ENCODE measurements at regions not wholly inside any gene's neighbourhood (a gene's known extent, or its start where the extent isn't known, plus 50 kb on each side); places are given as distances from the start of the nearest gene placed in this dataset.

- no peak for DNase-seq
These were observed 254.9 kb downstream of the PRL start for GRCh38 chr6:22041797-22042480.

DNA sequence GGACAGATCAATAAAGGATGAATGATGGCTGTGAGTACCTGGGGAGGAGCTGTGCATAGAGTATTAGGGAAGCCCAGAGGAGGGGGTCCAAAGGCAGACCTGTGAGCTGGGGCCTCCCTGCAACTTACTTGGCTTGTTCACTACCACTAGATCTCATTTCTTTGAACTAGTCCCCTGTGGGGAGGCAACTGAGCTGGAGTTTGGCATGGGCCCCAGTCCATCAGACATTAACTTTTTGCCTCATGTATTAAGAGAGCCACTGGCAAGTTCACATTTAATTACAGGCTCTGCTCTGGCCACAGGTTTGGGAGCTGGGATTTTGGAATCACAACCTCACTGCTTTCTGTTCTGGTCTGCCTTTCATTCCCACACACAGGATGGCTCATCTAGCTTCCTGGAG lies 254.1 kb downstream of the PRL start:
- DNase-seq = no peak

DNA sequence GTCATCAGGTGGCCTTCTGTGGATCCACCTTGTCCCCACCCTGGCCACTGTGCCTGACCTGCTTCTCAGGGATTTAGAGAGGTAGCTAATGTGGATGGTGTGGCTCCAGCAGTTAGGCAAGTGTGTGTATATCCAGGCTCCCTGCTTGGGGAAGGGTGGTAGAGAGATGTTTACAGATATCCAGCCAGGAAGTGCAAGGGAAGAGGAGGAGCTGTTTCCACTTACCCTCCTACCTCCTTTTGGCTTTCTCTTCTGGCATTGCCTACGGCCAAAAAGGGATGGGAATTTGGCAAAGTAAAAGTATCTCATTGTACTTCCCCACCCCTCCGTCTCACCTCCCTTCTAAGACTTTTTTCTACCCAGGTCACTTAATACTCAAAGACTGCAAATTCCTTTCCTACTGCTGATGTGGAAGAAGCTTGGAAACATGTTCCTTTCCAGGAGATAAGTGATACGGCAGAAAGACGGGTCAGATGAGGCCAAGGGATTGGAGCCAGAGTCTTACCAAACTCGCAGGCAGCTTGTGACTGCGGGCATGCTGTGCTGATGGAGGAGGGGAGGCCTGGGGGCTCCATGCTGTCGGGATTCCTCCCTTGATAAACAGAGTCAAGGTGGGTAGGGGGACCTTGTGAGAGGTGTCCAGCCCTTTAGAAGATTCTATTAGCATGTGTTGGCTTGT lies 253.4 kb downstream of the PRL start:
- no peak for DNase-seq

DNA sequence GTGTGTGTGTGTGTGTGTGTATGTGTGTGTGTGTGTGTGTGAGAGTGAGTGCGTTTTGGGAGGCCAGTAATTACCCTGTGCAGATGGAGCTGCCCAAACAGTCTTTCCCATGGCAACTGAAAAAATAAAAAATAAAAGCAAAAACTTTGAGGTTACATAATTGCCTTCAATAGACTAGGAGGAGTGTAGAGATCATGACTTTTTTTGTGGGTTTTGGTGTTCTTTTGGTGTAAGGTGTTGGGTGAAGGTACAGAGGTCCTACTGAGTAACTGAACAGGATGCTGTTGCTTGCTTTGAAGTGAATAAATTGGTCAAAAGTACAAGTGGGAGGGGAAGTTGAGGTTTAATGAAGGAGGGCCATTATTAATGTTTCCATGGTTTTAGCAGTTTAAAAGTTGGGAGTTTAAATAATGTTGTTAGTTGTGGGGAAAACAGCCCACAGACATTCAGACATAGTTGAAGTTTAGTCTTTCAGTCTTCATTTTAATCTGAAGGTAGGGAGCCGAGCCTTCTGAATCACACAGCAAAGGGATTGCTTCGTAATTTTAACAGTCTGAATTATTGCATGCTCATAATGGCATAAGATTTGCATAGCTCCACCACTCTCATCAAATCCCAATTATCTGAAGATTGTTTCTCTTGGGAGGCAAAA lies 251.4 kb downstream of the PRL start:
- DNase-seq = no peak

DNA sequence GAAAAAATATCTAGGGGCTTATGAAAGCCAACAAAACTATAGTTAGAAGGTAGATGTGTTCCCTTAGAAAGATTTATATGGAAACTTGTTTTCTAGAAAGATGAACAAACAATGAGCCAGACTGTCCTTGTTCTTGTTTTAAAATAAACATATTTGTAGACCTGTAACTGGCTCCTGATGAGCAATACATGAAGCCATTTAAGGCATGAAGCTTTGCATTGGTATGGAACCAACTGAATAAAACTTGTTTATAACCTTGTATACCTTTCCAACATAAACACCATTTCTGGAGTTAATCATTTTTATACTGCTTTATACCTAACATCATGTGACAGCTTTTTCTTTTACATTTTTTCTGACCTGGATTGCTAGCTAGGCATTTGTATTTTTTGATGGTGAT lies 247.8 kb downstream of the PRL start:
- DNase-seq = no peak

DNA sequence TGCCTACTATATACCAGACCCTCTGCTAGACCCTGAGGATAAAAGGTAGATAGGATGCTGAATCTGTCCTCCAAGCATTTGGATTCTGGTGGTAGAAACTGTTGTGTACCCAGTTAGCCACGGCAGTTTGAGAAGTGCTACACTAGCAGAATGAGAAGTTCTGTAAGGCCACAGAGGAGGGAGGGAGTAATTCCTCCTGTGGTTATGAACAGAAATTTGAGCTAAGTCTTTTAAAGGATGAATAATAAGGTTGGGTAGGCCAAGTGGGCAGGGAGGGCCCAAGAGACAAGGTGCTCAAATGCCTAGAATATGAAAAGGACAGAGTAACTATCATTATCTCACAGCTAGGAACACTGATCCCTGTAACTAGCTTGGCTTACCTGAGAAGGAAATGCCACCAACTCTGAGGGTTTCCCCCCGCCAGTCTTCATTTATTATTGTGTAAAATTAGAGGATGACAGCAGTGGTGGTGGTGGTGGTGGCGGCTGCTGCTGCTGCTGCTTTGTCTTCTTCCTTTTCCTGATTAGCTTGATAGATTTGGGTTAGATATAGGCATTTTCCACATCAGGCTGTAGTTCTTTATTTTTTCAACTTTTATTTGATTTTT lies 243.3 kb downstream of the PRL start:
- no peak for DNase-seq

GRCh38 chr6:22056398-22056797 lies 240.4 kb downstream of the PRL start:
- DNase-seq = no peak

GRCh38 chr6:22057962-22058361 lies 238.9 kb downstream of the PRL start:
- DNase-seq = no peak

DNA sequence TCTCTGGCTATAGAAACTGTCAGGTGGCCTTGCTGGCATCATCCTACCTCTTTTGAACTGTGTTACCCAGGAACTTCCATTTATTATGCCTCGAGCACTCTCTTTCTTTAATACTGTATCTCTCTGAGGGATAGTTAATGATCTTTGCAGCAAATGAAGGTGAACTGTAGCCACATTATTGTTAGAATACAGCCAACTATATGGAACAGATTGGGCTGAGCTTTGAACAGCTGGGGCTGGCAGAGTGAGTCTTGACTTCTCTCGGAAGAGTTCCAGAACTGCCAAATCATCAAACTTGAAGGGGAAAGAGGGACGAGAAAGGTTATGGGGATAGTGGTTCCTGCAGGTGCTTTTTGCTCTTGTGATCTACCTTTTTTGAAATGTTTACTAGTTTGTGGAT lies 237.7 kb downstream of the PRL start:
- no peak for DNase-seq

- no peak for DNase-seq
These were observed 236.9 kb downstream of the PRL start for GRCh38 chr6:22059946-22060345.

GRCh38 chr6:22062807-22063408 lies 233.9 kb downstream of the PRL start:
- no peak for DNase-seq

GRCh38 chr6:22064558-22064957 lies 232.3 kb downstream of the PRL start:
- no peak for DNase-seq

DNA sequence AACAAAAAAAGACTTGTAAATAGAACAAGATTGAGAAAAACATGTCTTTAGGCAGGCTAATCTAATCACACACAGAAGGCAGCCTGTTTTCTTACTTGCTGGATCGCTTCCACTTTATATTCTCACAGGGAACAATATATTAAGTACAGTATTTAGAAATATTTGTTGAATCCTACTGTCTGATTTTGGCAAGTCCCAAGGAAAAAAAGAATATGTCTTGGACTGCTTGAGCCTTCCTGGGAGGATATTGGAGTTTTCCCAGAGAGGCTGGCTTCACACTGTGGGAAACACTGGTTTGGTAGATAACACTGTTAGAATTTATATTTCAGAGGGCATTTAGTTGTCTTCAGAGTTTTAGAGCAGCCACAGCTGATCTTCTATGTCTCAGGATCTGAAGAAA lies 229.7 kb downstream of the PRL start:
- DNase-seq = no peak

GRCh38 chr6:22067671-22068070 lies 229.2 kb downstream of the PRL start:
- DNase-seq = no peak

- DNase-seq = no peak
These were observed 228.1 kb downstream of the PRL start for GRCh38 chr6:22068561-22069305.

DNA sequence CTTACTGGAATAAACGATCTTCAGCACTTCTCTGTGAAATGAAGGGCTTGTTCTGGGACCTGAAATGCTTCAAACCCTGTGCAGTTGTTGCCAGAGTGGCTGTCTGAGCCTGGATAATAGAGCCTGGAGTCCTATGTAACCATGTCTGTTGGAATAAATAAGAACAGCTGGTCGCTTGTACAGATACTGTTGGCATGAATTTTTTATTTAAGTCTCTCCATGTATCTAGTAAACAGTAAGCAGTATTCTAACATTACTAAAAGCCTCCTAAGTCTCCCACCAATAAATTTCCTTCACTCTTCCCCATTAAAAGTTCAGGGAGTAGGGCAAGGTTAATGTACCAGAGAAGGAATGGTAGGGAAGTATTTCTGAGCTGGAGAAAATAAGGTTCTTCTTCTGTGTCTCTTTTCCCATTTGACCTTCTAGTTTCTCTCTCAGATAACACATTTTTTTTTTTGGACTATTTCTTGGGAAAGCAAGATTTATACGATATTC lies 227.5 kb downstream of the PRL start:
- no peak for DNase-seq

DNA sequence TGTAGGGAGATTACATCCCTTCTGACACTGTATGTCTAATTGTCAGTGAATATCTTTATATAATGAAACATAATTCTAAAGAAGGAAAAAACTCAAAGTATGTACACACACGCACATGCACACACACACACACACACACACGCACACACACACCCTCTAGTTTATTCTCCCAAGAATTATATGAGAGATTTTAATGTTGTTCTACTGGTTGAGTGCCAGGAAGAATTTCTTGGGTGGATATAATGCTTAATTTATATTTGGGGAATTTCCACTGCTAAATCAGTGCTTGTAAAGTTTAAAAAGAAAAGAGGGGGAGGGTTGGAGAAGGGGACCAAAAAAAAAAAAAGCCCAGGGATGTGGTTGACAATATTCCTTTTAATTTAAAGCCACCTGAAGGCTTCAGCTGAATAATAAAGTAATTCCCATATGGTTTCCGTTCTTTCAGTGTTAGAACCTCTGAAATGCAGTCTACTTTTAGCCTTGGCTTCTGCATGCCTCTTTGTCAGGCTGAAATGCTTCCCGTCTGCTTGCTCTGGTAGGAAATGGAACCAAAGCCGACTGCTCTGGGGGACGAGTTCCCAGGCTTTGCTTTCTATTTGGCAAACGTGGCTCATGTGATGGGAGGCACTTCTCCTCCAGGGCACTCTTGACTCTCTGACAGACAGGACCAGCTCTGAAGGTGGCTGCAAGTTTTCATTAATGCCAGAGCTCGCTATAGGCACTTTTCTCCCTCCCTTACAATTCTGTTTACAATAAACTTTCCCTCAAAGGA lies 225.4 kb downstream of the PRL start:
- no peak for DNase-seq

GRCh38 chr6:22072949-22073348 lies 223.9 kb downstream of the PRL start:
- DNase-seq = no peak

DNA sequence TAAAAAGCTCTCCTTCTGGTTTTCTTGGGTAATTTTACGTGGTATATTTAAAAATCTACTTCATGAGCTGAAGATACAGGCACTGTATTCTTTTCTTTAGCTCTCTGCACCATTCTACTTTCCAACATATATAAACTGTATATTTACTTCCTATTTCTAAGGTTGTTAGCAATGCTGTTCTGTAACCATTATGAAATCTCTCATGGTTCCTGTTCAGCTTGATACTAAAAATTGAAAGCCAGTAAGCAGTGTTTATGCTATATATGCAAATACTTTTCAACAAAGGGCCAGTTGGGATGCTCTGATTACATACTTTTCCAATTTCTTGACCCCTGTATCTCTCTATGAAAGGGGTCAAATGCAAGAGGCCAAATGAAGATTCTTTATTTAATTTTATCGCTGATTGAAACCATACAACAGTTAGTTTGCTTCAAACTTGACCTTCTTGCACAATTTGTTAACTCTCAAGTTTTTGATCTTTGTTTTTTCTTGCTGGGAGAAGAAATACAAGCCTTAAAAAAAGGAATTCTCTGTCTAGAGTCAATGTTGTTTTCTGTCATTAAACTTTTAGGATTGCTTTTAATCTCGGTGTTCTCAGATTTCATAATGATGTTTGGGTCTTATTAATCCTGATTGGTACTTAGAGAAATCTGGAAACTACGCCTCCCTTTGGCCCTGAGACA lies 223.2 kb downstream of the PRL start:
- no peak for DNase-seq

- DNase-seq = no peak
These were observed 218.5 kb downstream of the PRL start for GRCh38 chr6:22078288-22078687.
